PC-3 (cell line): ENCODE measurements at regions not wholly inside any gene's neighbourhood (a gene's known extent, or its start where the extent isn't known, plus 50 kb on each side); places are given as distances from the start of the nearest gene placed in this dataset.

Source experiments
- CTCF ChIP-seq: fragments of 300-600 bp; sonication (generic); conservative IDR thresholded peaks from 2 replicates; pipeline ENCODE4 v1.5.1; 2017; ENCODE audit warnings: antibody characterized with exemption, low read depth, mild to moderate bottlenecking, low read length
- EZH2 ChIP-seq: fragments of 300-600 bp; sonication (generic); IDR thresholded peaks from one replicate; pipeline ENCODE4 v1.6.1; 2017; ENCODE audit warnings: antibody characterized with exemption, mild to moderate bottlenecking, low read length; ENCODE audit not compliant: unreplicated experiment
- EZH2phosphoT487 ChIP-seq: fragments of 300-600 bp; sonication (generic); IDR thresholded peaks from 2 replicates; pipeline ENCODE4 v1.6.1; 2018; ENCODE audit warnings: mild to moderate bottlenecking, antibody characterized with exemption, low read length, borderline replicate concordance

- TF ChIP-seq CTCF (no peak), EZH2 (no peak), EZH2phosphoT487 (no peak)
These were observed 56.4 kb upstream of the FANCC start for GRCh38 chr9:95373782-95374487.
